DMS79 treated with DMSO at 0.1 percent for 48 hours (cell line): ENCODE measurements at regions not wholly inside any gene's neighbourhood (a gene's known extent, or its start where the extent isn't known, plus 50 kb on each side); places are given as distances from the start of the nearest gene placed in this dataset.
"Not testable (repeated sequence)": the region's sequence is repeated elsewhere in the genome, so short reads cannot be mapped to it uniquely, and the experiment has no call there.

Experiments
- DNase-seq: peaks from one replicate; lab custom pipeline; 2025; lab: John Stamatoyannopoulos, UW

DNA sequence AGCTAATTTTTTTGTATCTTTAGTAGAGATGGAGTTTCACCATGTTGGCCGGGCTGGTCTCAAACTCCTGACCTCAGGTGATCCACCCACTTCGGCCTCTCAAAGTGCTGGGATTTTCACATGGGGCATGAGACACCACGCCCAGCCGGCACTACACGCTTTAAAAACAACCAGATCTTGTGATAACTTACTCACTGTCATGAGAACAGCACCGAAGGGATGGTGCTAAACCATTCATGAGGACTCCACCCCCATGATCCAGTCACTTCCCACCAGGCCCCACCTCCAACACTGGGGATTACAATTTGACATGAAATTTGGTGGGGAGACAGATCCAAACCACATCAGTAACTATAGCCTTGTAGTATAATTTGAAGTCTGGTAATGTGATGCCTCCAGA, 67.4 kb upstream of the ZNF169 start:
- DNase-seq: not testable (repeated sequence)

DNA sequence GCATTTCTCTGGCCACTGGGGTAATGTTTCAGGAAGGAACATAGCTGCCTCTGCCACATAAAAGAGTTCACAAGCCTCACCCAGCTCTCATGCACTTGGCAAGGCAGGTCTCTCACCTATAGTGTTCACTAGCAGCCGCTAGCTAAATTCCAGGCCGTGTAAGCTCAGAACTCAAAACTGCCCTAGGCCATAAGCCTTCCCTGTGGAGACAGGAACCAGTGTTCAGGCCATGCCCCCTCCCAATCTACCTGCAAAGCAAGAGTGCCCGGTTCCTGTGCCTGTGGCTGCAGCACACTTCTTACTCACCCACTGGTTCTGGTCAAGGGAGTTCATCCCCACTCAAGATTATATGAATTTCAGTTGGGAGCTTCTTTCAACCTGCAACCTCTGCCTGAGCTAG, 60.7 kb upstream of the ZNF169 start:
- no peak for DNase-seq

GRCh38 chr9:94199776-94200175, 59.3 kb upstream of the ZNF169 start:
- DNase-seq: no peak

GRCh38 chr9:94204174-94204573, 54.9 kb upstream of the ZNF169 start:
- no peak for DNase-seq

- DNase-seq: no peak
Observed at GRCh38 chr9:94207781-94208180, 51.3 kb upstream of the ZNF169 start.
